NCI-H2227 treated with DMSO at 0.1 percent for 48 hours (cell line): ENCODE measurements at regions not wholly inside any gene's neighbourhood (a gene's known extent, or its start where the extent isn't known, plus 50 kb on each side); places are given as distances from the start of the nearest gene placed in this dataset.
"Not testable (repeated sequence)": the region's sequence is repeated elsewhere in the genome, so short reads cannot be mapped to it uniquely, and the experiment has no call there.

Experiments
- DNase-seq: peaks from one replicate; lab custom pipeline; 2025; lab: John Stamatoyannopoulos, UW

DNA sequence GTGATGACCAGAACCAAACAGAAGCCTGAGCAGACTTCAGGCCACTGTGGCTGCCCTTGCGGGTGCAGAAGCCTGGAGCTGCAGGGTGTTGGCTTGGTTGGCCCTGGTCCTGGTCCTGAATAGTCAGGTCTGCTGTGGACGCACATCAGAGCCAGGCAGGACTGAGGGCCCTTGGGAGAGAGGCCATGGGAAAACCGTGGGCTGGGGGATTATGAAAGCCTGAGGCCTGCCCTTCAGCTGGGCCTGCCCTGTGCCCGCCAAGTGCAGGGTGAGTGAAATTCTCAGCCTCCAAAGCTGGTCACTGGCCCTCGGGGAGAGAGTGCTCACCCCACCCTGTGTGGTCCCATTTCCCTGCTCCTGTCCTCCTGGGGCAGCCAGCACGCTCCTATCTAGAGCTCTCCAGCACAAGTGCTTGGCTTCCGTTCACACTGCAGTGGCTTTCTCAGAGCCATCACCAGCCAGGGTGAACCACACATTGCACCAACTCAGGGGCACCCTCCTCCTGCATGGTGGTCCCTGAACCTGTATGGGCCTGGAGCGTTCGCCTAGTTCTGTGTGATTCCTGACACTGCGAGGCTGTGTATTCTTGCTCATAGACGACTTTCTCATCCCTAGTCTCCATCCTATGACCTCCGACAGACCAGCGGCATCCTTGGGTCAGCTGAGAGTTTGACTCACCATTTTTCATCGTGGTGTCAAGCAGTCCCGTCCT lies 146.1 kb downstream of the TTLL2 start:
- no peak for DNase-seq

GRCh38 chr6:167471548-167471930 lies 146.7 kb downstream of the TTLL2 start:
- DNase-seq = no peak

DNA sequence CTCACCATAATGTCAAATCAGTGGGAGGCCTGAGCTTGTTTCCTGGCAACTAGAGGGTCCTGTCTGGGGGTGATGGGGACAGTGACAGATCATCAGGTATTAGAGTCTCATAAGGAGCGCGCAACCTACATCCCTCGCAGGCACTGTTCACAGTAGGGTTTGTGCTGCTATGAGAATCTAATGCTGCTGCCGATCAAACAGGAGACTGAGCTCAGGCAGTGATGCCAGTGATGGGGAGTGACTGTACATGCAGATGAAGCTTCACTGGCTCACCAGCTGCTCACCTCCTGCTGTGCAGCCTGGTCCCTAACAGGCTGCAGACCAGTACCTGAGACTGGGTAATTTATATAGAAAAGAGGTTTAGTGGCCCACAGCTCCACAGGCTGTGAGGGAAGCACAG lies 147.3 kb downstream of the TTLL2 start:
- no peak for DNase-seq

GRCh38 chr6:167472880-167473279 lies 148.0 kb downstream of the TTLL2 start:
- DNase-seq = no peak

DNA sequence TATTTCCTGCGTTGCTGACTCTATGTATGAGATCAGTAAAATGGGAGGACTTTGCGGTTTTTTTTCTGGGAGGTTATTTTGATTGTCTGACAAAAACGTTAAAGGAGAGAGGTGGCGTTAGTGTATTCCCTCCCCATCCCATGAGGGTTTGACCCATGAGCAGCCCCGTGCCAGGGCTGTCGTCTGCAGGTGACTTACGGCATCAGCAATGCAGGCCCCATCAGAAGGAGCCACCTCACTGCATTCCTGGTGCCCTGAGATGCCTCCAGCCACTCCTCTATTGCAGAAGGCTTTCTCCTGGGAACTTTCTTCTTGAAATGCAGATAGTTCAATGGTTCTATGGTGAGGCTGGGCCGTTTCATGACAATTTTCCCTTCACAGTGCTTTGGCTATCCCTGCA lies 149.3 kb downstream of the TTLL2 start:
- DNase-seq = no peak

- no peak for DNase-seq
These were observed 149.8 kb downstream of the TTLL2 start for GRCh38 chr6:167474725-167475124.

- no peak for DNase-seq
These were observed 151.1 kb downstream of the TTLL2 start for GRCh38 chr6:167475947-167476346.

DNA sequence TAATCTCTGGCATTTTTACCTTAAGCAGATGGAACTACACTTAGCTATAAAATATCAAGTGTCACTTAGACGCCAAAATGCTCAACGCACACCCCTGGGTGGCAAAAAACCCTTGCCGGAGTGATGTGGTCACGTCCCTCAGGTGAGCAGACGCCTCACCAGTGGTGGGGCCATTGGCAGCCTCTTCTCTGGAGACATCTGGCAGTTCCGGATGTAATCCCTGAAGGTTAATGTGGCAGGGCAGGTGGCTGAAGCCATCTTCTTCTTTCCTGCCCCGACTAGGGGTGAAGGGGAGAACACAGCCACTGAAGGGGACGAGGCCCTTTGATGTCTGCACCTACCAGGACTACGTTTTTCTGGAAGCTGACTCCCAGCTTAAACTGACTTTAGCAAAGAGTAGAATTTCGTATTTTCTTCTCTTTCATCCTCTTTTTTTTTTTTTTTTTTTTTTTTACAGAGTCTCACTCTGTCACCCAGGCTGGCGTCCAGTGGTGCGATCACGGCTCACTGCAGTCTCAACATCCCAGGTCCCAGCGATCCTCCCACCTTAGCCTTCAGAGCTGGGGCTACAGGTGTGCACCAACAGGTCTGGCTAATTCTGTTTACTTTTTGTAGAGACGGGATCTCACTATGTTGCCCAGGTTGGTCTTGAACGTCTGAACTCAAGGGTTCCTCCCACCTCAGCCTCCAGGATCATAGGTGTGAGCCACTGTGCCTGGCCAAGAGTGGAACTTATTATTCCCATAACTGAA lies 152.1 kb downstream of the TTLL2 start:
- no peak for DNase-seq

DNA sequence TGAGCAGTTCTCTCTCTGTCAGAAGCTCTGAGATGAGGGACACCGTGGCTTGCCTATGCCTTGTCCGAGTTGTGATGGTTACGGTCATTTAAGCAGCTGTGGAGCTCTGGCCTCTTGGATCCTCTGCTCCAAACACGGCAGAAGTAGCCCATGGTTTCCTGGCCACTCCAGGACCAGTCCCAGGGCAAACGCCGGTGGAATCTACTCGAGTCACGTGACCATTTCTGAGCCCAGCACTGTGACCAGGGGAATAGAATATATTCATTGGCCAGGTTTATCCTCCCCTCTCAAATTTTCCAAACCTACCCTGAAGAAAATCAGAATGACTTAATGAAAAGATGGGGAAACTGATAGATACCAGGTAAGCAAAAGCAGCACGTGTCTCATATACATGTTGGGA lies 152.8 kb downstream of the TTLL2 start:
- no peak for DNase-seq

DNA sequence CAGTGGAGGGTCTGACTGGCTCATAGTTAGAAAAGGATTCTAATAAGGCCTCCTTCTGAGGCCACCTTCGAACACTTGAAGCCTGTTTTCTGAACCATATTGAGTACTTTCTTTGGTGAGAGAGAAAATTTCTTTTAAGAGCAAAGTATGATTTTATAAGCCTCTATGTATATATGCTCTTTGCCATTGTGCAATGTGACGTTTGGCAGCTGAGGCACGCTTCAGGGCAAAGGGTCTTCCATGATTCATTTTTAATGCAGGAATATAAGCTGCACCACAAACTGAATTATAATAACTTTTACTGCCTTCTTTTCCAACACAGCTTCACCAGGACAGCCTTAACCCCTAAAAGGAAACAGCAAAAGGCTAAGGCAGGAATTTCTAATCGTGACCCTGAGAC lies 154.4 kb downstream of the TTLL2 start:
- no peak for DNase-seq

DNA sequence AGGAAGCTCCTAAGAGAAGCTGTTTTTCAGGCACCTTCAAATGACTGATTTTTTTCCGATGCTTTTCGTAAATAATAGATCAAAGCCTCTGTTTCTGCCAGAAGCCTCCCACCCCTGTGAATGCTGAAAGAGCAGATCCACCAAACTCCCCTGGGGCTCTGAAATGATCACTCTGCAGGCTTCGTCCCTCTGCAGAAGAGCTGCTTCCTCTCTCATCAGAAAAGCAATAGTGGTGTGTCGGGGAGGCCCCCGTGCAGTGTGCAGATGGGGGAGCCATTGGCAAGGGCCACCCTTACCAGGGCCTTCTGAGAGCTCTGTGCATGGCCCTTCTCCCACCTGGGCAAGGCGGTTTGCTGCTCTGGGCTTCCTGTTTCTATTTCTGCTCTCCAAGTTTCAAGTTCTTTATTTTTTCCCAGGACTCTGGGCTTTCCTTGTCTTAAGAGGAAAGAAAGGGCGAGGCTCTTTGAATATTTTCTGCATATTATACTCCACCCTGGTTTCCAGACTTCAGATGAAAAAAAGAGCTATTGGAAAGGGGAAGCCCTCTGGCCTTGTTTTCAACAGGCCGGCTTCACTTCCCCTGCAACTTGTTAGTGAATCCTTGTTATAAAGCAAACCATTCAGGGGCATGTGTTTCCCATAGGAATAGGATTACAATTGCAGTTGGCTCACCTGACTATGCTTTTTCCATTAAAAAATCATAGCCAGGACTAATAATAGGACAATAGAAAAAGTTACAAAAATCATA lies 155.2 kb downstream of the TTLL2 start:
- no peak for DNase-seq

- DNase-seq = no peak
These were observed 156.5 kb downstream of the TTLL2 start for GRCh38 chr6:167481307-167481926.

DNA sequence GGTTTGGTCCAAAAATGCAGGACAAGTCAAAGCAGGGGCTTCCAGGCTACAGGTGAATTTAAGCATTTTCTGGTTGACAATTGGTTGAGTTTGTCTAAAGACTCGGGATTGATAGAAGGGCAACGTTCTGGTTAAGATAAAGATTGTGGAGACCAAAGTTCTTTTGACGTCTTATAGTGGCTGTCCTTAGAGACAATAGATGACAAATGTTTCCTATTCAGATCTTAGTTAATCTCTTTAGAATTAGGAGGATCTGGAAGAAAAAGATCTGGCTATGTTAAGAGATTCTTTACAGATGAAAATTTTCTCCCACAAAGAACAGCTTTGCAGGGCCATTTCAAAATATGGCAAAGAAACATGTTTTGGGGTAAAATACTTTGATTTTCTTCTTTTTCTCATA lies 157.9 kb downstream of the TTLL2 start:
- not testable (repeated sequence) for DNase-seq

DNA sequence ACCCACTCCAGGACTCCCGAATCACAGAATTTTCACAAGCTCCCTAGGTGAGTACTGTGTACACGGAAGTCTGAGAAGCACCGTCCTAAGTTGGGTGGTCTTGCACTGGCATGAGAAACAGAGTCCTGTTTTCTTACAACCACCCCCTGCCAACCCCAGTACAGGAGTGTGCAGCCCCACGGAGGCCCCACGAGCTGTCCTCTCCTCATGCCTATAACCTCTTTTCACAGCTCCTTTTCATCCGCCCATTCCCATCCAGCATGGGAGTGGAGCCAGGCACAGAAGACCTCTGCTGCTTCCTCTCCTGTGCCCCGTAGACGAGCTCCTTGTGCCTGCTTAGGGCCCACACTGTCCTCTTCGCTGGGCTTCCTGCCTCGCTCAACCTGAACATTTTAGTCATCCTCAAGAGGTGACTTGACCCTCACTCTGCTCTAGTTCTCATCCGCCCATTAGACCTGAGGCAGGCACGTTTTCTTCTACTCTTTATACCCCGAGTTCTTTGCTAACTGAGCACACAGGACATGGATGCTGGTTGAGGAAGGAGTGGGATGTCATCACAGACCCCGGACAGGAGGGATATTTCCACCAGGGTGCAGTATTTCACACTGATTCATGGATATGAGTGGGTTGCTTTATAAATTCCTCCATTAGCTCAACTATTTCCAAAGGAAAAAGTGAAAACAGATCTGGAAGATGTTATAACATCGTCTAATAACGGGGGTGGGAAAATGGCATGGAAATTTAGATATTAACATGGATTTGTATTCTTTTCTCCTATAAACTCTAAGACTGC lies 160.5 kb downstream of the TTLL2 start:
- no peak for DNase-seq

- no peak for DNase-seq
These were observed 163.1 kb downstream of the TTLL2 start for GRCh38 chr6:167487749-167488664.

- no peak for DNase-seq
These were observed 166.7 kb downstream of the TTLL2 start for GRCh38 chr6:167491438-167492099.

DNA sequence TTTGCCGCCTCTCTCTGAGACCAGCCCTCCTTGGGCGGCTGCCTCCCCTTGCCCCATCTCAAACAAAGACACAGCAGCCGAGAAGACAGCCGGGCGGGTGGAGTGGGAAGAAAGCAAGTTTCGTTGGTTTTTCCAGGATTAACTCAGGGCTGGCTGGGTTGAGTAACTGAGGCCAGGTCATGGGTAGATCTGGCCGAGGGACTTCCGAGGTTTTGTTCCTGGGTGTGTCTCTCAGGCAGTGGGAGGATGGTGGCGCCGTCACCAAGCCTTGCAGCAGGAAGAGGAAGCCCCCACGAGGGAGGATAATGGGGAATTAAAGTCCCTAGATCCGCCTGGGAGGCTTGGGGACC lies 167.2 kb downstream of the TTLL2 start:
- DNase-seq = no peak

- DNase-seq = no peak
These were observed 168.4 kb downstream of the TTLL2 start for GRCh38 chr6:167493310-167493709.

GRCh38 chr6:167493976-167494697 lies 169.3 kb downstream of the TTLL2 start:
- no peak for DNase-seq
